ENCODE measurements at regions not wholly inside any gene's neighbourhood (a gene's known extent, or its start where the extent isn't known, plus 50 kb on each side); places are given as distances from the start of the nearest gene placed in this dataset.

DNA sequence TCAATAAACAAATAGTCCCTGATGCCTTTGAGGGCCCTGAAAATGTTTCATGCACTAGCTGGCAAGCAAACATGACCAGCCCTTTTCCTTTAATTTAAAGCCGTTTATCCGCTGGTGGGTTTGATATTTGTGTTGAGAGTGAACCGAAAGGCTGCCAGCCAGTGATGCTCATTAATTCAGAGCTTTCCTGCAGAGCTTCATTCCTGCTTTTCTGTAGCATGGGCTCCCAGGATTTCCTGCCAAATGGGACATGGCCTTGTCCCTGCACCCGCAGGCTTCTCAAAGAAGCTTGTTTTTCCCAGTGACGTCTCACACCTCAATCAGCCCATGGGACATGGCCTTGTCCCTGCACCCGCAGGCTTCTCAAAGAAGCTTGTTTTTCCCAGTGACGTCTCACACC lies 219.6 kb downstream of the MTHFS start:
- TF ChIP-seq, protein P1, sequence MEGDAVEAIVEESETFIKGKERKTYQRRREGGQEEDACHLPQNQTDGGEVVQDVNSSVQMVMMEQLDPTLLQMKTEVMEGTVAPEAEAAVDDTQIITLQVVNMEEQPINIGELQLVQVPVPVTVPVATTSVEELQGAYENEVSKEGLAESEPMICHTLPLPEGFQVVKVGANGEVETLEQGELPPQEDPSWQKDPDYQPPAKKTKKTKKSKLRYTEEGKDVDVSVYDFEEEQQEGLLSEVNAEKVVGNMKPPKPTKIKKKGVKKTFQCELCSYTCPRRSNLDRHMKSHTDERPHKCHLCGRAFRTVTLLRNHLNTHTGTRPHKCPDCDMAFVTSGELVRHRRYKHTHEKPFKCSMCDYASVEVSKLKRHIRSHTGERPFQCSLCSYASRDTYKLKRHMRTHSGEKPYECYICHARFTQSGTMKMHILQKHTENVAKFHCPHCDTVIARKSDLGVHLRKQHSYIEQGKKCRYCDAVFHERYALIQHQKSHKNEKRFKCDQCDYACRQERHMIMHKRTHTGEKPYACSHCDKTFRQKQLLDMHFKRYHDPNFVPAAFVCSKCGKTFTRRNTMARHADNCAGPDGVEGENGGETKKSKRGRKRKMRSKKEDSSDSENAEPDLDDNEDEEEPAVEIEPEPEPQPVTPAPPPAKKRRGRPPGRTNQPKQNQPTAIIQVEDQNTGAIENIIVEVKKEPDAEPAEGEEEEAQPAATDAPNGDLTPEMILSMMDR (IDR thresholded peaks at IDR 0.05; ENCODE audit: control insufficient read depth, insufficient read depth, low read depth, low read length, missing control alignments), result no peak
- no peak for DNase-seq (ENCODE audit: low read depth)
- no peak overlapping the region for H3K4me3 ChIP-seq (ENCODE audit: control insufficient read depth, low read depth, low read length)

DNA sequence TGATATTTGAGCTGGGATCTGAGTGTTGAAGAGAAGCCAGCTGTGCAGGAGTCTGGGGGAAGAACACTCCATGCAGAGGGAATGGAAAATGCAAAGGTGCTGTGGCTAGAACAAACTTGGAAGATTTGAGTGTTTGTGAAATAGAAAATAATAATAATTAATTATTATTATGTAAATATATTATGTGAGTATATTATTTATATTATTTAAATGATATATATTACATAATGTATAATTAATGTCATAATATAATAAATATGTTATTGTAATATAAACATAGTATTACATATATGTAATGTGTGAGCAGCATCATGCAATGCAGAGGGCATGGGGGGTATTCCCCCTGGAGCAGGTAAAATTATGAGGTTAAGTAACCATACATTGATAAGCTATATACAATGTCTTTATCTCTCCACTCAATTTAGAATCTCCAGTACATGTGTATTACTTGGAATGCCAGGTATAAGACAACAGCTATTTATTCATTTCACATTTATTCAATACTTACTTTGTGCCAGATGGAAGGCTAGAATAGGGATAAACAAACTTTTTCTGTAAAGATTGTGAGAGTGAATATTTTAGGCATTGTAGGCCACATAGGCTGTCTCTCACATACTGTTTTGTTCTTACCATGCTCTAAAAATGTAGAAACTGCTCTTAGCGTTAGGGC lies 218.6 kb downstream of the MTHFS start:
- DNase-seq (ENCODE audit: low read depth), result no peak
- TF ChIP-seq, protein P1 (IDR thresholded peaks at IDR 0.05; ENCODE audit: control insufficient read depth, insufficient read depth, low read depth, low read length, missing control alignments), result no peak
- H3K4me3 ChIP-seq (ENCODE audit: control insufficient read depth, low read depth, low read length), result no peak overlapping the region

GRCh38 chr15:79680720-79681119 lies 216.1 kb downstream of the MTHFS start:
- DNase-seq (ENCODE audit: low read depth), result peak; percentile 41
- TF ChIP-seq, protein P1 (IDR thresholded peaks at IDR 0.05; ENCODE audit: control insufficient read depth, insufficient read depth, low read depth, low read length, missing control alignments), result no peak
- H3K4me3 ChIP-seq (ENCODE audit: control insufficient read depth, low read depth, low read length), result no peak overlapping the region

GRCh38 chr15:79682285-79682684 lies 214.5 kb downstream of the MTHFS start:
- peak; percentile 57 for DNase-seq (ENCODE audit: low read depth)
- H3K4me3 ChIP-seq (ENCODE audit: control insufficient read depth, low read depth, low read length), result no peak overlapping the region
- TF ChIP-seq, protein P1 (IDR thresholded peaks at IDR 0.05; ENCODE audit: control insufficient read depth, insufficient read depth, low read depth, low read length, missing control alignments), result no peak

DNA sequence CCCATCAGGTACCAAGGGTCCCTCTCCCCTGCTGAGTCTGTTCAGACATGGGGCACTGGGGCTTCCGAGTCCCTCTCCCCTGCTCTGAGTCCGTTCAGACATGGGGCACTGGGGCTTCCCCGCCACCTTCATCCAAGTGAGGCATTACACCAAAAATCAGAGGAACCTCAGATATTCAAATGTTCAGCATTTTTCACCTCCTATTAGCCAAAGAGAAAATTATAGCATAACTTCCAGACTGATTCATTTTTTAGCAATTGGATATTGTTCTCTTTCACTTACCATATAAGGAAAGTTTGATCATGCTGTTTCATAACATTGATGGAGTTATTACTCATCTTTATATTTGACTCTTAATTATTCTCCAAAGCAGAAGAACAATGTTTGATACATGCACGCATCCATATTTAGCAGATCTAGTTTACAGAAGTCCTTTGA lies 213.9 kb downstream of the MTHFS start:
- DNase-seq (ENCODE audit: low read depth), result peak; percentile 13
- TF ChIP-seq, protein P1 (IDR thresholded peaks at IDR 0.05; ENCODE audit: control insufficient read depth, insufficient read depth, low read depth, low read length, missing control alignments), result no peak
- H3K4me3 ChIP-seq (ENCODE audit: control insufficient read depth, low read depth, low read length), result peak overlapping the region; percentile 15

DNA sequence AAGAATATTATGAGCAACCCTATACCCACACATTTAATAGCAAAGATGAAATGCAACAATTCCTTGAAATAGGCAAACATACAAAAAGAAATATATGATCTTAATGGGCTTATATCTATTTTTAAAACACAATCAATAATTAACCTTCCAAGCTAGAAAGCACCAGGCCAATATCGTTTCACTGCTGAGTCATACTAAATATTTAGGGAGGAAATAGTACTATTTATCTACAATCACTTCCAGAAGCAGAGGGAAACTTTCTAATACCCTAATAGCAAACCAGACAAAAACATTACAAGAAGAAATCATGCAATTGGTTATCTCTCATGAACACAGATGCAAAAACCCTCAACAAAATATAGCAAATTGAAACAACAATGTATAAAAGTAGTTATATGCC lies 207.8 kb downstream of the MTHFS start:
- H3K4me3 ChIP-seq (ENCODE audit: control insufficient read depth, low read depth, low read length), result no peak overlapping the region
- TF ChIP-seq, protein P1 (IDR thresholded peaks at IDR 0.05; ENCODE audit: control insufficient read depth, insufficient read depth, low read depth, low read length, missing control alignments), result no peak
- no peak for DNase-seq (ENCODE audit: low read depth)
